Mesendoderm (in vitro differentiated cells): ENCODE measurements at regions not wholly inside any gene's neighbourhood (a gene's known extent, or its start where the extent isn't known, plus 50 kb on each side); places are given as distances from the start of the nearest gene placed in this dataset.

Experiments used
- DNase-seq: peaks from one replicate; pipeline ENCODE4 v3.0.0; 2013
- H2AK5ac ChIP-seq: 2 replicates; pipeline ENCODE4 v1.6.1; 2013; ENCODE audit warnings: low read length, inconsistent platforms
- H2BK120ac ChIP-seq: 2 replicates; pipeline ENCODE4 v1.6.1; 2013; ENCODE audit warnings: low read depth, mild to moderate bottlenecking, low read length, moderate library complexity, mixed read lengths
- H2BK15ac ChIP-seq: replicated peaks from 2 replicates; pipeline ENCODE4 v1.6.1; 2013; ENCODE audit warnings: low read depth, mild to moderate bottlenecking, moderate library complexity
- H2BK5ac ChIP-seq: 2 replicates; pipeline ENCODE4 v1.6.1; 2013; ENCODE audit warnings: low read length, inconsistent platforms
- H3K18ac ChIP-seq: 2 replicates; pipeline ENCODE4 v1.6.1; 2013; ENCODE audit warnings: mild to moderate bottlenecking, low read length, mixed read lengths
- H3K23ac ChIP-seq: one replicate; pipeline ENCODE4 v1.6.1; 2013; ENCODE audit warnings: low read length
- H3K27ac ChIP-seq: 2 replicates; pipeline ENCODE4 v1.5.1; 2013; ENCODE audit warnings: low read depth, mild to moderate bottlenecking, inconsistent platforms, low read length, moderate library complexity
- H3K27me3 ChIP-seq: 2 replicates; pipeline ENCODE4 v1.6.1; 2013; ENCODE audit warnings: low read length, control low read depth, mild to moderate bottlenecking, inconsistent platforms; ENCODE audit not compliant: insufficient read depth, poor library complexity
- H3K36me3 ChIP-seq: 2 replicates; pipeline ENCODE4 v1.6.1; 2013; ENCODE audit warnings: low read length, inconsistent platforms; ENCODE audit not compliant: control insufficient read depth, insufficient read depth
- H3K4ac ChIP-seq: one replicate; pipeline ENCODE4 v1.6.1; 2013; ENCODE audit warnings: low read depth, mild to moderate bottlenecking, low read length, moderate library complexity
- H3K4me1 ChIP-seq: 2 replicates; pipeline ENCODE4 v1.6.1; 2013; ENCODE audit warnings: low read depth, low read length, inconsistent platforms; ENCODE audit not compliant: control insufficient read depth
- H3K4me2 ChIP-seq: 2 replicates; pipeline ENCODE4 v1.6.1; 2013; ENCODE audit warnings: low read length
- H3K4me3 ChIP-seq: 2 replicates; pipeline ENCODE4 v1.5.1; 2013; ENCODE audit warnings: mild to moderate bottlenecking, low read length
- H3K56ac ChIP-seq: one replicate; pipeline ENCODE4 v1.6.1; 2013; ENCODE audit warnings: low read length
- H3K79me1 ChIP-seq: 2 replicates; pipeline ENCODE4 v1.6.1; 2013; ENCODE audit warnings: low read length, inconsistent platforms
- H3K79me2 ChIP-seq: 2 replicates; pipeline ENCODE4 v1.6.1; 2013; ENCODE audit warnings: mild to moderate bottlenecking, low read length; ENCODE audit not compliant: control insufficient read depth, insufficient read depth
- H3K9ac ChIP-seq: 2 replicates; pipeline ENCODE4 v1.6.1; 2013; ENCODE audit warnings: low read length, inconsistent platforms
- H4K5ac ChIP-seq: one replicate; pipeline ENCODE4 v1.6.1; 2013; ENCODE audit warnings: low read length
- H4K8ac ChIP-seq: one replicate; pipeline ENCODE4 v1.6.1; 2013; ENCODE audit warnings: low read depth, mild to moderate bottlenecking, control low read depth, low read length, moderate library complexity
- WGBS: extraction: QIAGEN DNeasy Blood & Tissue Kit; methylation state at CpG from one replicate; pipeline ENCODE4 v1.1.7; 2013; ENCODE audit warnings: low lambda C conversion rate, missing lambda C conversion rate; ENCODE audit not compliant: insufficient coverage; ENCODE audit errors: extremely low coverage; 5-methylcytosine and 5-hydroxymethylcytosine counted together

DNA sequence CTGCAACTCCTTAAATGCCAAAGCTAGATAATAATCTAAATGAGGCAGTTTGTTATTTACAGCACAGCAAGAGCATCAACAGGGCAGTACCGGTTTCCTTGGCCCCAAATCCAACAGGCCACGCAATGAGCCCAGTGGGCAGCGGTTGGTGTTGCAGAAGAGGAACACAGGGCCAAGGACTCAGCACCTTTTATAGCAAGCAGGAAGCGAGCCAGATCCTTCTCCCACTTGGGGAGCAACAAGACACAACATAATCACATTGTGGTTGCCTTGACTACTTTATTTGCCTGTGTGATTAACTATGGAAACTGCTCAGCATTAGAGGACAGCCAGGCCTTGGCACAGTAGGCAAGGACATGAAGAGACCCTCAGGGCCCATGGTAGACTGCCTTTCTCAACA, 67.1 kb upstream of the HTR2A start:
- no CpG with 5 or more reads among the region's 4 CpGs for WGBS
- H2AK5ac ChIP-seq = no peak overlapping the region

DNA sequence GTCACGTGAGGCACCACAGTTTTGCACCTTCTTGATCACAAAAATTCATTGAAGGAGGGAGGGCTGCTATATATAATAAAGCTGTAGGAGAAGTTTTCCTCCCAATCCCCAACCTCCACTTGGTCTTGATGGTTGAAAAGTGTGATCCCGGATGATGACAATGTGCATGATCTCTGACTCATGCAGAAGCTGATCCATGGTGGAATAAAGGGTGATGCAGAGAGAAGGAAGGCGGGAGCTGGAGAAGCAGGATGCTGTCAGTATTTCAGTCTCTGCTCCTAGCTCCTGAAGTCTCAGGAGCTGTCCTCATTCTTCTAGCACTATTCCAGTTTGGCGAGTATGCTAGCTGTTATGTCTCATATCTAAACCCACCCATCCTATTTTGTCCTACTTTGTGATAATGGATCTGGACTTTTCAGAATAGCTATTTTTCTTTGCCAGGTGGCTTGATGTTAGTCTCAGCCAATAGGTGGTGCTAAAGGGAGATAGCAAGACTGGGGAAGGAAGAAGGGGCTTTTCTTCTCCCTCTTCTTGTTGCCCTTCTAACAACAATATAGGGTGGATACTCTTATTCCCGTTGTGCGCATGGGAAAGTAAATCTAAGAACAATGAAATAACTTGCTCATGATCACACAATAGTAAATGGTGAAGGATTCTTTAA, 65.6 kb upstream of the HTR2A start:
- no peaks in the 10 kb centered on the region for H3K4me1 ChIP-seq
- H3K56ac ChIP-seq = no peak overlapping the region
- WGBS = no CpG with 5 or more reads among the region's 6 CpGs
- H3K4me2 ChIP-seq = no peak overlapping the region
- no peaks in the 10 kb centered on the region for H3K79me2 ChIP-seq
- no peaks in the 10 kb centered on the region for H3K36me3 ChIP-seq
- H3K27ac ChIP-seq = no peak overlapping the region
- H2BK120ac ChIP-seq = no peak overlapping the region
- no peak overlapping the region for H2BK15ac ChIP-seq
- no peak overlapping the region for H2BK5ac ChIP-seq
- H4K8ac ChIP-seq = no peak overlapping the region
- no peak overlapping the region for H2AK5ac ChIP-seq
- no peak overlapping the region for H4K5ac ChIP-seq
- no peak overlapping the region for H3K4ac ChIP-seq
- H3K27me3 ChIP-seq = no peaks in the 10 kb centered on the region
- peak; percentile 45 for DNase-seq
- H3K18ac ChIP-seq = no peak overlapping the region
- H3K9ac ChIP-seq = no peak overlapping the region
- no peaks in the 10 kb centered on the region for H3K79me1 ChIP-seq
- H3K23ac ChIP-seq = no peak overlapping the region
- no peak overlapping the region for H3K4me3 ChIP-seq

More for the DNA sequence above, 67.1 kb upstream of the HTR2A start:
- H3K4me2 ChIP-seq = no peak overlapping the region
- H2BK5ac ChIP-seq = no peak overlapping the region
- H3K79me1 ChIP-seq = no peaks in the 10 kb centered on the region
- no peaks in the 10 kb centered on the region for H3K79me2 ChIP-seq
- H2BK15ac ChIP-seq = no peak overlapping the region
- no peaks in the 10 kb centered on the region for H3K36me3 ChIP-seq
- H3K9ac ChIP-seq = no peak overlapping the region
- H4K8ac ChIP-seq = no peak overlapping the region
- H3K56ac ChIP-seq = no peak overlapping the region
- DNase-seq = peak; percentile 31
- no peak overlapping the region for H3K27ac ChIP-seq
- no peak overlapping the region for H3K4me3 ChIP-seq
- no peaks in the 10 kb centered on the region for H3K4me1 ChIP-seq
- no peak overlapping the region for H2BK120ac ChIP-seq
- H4K5ac ChIP-seq = no peak overlapping the region
- H3K18ac ChIP-seq = no peak overlapping the region
- no peaks in the 10 kb centered on the region for H3K27me3 ChIP-seq
- no peak overlapping the region for H3K23ac ChIP-seq
- no peak overlapping the region for H3K4ac ChIP-seq

DNA sequence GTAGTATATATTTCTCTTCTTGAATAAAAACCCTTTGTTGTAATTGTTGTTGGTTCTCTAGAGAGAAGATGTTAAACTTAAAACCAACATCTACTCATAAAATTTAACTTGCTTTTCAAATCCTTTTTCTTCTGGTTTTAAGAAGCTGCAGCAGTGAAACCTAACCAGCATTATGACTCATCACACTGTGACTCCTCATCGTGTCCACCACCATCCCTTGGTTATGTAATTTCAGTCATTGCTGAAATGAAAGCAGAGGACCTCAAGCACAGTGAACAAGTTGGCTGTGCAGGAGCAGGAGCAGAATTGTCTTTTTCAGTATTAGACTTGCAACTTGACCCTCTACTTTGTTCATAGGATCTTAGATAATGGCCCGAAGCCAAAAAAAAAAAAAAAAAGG, 64.9 kb upstream of the HTR2A start:
- no peak overlapping the region for H3K9ac ChIP-seq
- no peaks in the 10 kb centered on the region for H3K27me3 ChIP-seq
- no peak overlapping the region for H3K56ac ChIP-seq
- H3K4me3 ChIP-seq = no peak overlapping the region
- H2AK5ac ChIP-seq = no peak overlapping the region
- no peaks in the 10 kb centered on the region for H3K4me1 ChIP-seq
- H3K23ac ChIP-seq = no peak overlapping the region
- no peak overlapping the region for H3K27ac ChIP-seq
- H3K36me3 ChIP-seq = no peaks in the 10 kb centered on the region
- DNase-seq = peak; percentile 15
- no CpG with 5 or more reads among the region's 2 CpGs for WGBS
- H3K79me1 ChIP-seq = no peaks in the 10 kb centered on the region
- no peak overlapping the region for H3K4ac ChIP-seq
- no peak overlapping the region for H3K4me2 ChIP-seq
- H4K5ac ChIP-seq = no peak overlapping the region
- no peak overlapping the region for H2BK5ac ChIP-seq
- no peak overlapping the region for H2BK120ac ChIP-seq
- no peak overlapping the region for H3K18ac ChIP-seq
- H2BK15ac ChIP-seq = no peak overlapping the region
- no peak overlapping the region for H4K8ac ChIP-seq
- no peaks in the 10 kb centered on the region for H3K79me2 ChIP-seq

DNA sequence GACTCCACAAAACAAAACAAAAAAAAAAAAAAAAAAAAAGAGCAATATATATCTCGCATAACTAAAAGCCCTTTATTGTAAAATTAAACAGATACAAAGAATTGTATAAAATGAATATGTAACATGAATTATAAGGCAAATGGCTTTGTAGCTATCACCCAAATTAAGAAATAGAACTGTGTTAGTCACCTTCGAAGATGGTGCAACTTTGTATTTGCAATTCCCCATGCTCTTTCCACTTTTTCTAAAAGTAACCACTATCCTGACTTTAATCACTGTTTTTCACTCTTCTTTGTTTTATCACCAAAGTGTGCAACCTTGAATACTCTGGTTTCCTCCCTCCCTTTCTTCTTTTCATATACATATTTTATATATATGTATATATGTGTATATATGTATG, 57.1 kb upstream of the HTR2A start:
- H3K36me3 ChIP-seq = no peaks in the 10 kb centered on the region
- no peak overlapping the region for H4K8ac ChIP-seq
- no peak overlapping the region for H2BK120ac ChIP-seq
- H3K9ac ChIP-seq = no peak overlapping the region
- no peaks in the 10 kb centered on the region for H3K79me1 ChIP-seq
- no peak overlapping the region for H2BK5ac ChIP-seq
- no peak overlapping the region for H3K23ac ChIP-seq
- H2AK5ac ChIP-seq = no peak overlapping the region
- H3K56ac ChIP-seq = no peak overlapping the region
- no peak overlapping the region for H2BK15ac ChIP-seq
- no peak for DNase-seq
- H3K27me3 ChIP-seq = no peaks in the 10 kb centered on the region
- H3K18ac ChIP-seq = no peak overlapping the region
- H3K4me1 ChIP-seq = no peaks in the 10 kb centered on the region
- no peak overlapping the region for H3K4me2 ChIP-seq
- WGBS = no CpG with 5 or more reads among the region's 2 CpGs
- H3K27ac ChIP-seq = no peak overlapping the region
- no peak overlapping the region for H4K5ac ChIP-seq
- H3K4me3 ChIP-seq = no peak overlapping the region
- no peaks in the 10 kb centered on the region for H3K79me2 ChIP-seq
- H3K4ac ChIP-seq = no peak overlapping the region

DNA sequence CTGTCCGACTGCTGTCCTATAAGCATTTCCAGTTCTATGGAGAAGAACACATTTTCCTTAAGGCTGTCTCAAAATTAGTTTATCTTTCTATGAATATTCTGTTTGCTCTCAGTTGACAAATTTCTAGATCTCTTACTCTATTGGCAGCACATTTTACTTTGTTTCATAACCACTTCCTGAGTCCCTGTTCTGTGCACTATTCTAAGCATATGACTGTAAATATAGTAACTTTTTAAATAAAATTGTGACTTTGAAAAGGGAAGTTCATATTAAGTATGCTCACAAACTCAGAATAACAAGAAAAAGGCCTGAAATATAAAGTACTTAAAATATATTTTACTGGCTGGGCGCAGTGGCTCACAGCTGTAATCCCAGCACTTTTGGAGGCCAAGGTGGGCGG, 56.5 kb upstream of the HTR2A start:
- H2BK5ac ChIP-seq = no peak overlapping the region
- H2BK15ac ChIP-seq = no peak overlapping the region
- H4K8ac ChIP-seq = no peak overlapping the region
- H2BK120ac ChIP-seq = no peak overlapping the region
- H3K56ac ChIP-seq = no peak overlapping the region
- H3K4me2 ChIP-seq = no peak overlapping the region
- no peaks in the 10 kb centered on the region for H3K79me1 ChIP-seq
- no peak overlapping the region for H3K18ac ChIP-seq
- H3K4ac ChIP-seq = no peak overlapping the region
- H3K9ac ChIP-seq = no peak overlapping the region
- H3K4me3 ChIP-seq = no peak overlapping the region
- H3K4me1 ChIP-seq = no peaks in the 10 kb centered on the region
- no peaks in the 10 kb centered on the region for H3K27me3 ChIP-seq
- no peaks in the 10 kb centered on the region for H3K36me3 ChIP-seq
- no peaks in the 10 kb centered on the region for H3K79me2 ChIP-seq
- no peak overlapping the region for H2AK5ac ChIP-seq
- H4K5ac ChIP-seq = no peak overlapping the region
- no peak overlapping the region for H3K27ac ChIP-seq
- no peak for DNase-seq
- H3K23ac ChIP-seq = no peak overlapping the region
- no CpG with 5 or more reads among the region's 3 CpGs for WGBS

DNA sequence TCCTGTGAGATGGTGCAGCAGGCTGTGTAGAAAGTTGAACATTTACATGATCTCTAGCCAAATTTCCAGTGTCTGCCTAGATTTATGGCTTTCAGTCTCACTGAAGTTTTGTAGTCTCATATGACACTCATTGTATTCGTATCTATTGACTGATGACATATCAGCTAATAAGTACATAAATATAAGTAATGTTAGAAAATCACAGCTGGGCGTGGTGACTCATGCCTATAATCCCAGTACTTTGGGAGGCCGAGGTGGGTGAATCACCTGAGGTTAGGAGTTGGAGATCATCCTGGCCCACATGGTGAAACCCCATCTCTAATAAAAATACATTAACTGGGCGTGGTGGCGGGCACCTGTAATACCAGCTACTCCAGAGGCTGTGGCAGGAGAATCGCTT, 54.7 kb upstream of the HTR2A start:
- no peak overlapping the region for H3K9ac ChIP-seq
- no peak overlapping the region for H3K4me3 ChIP-seq
- no peak overlapping the region for H4K8ac ChIP-seq
- H2BK120ac ChIP-seq = no peak overlapping the region
- H2BK5ac ChIP-seq = no peak overlapping the region
- H3K79me2 ChIP-seq = no peaks in the 10 kb centered on the region
- WGBS = no CpG with 5 or more reads among the region's 6 CpGs
- no peak overlapping the region for H3K23ac ChIP-seq
- no peak overlapping the region for H4K5ac ChIP-seq
- H3K79me1 ChIP-seq = no peaks in the 10 kb centered on the region
- no peaks in the 10 kb centered on the region for H3K27me3 ChIP-seq
- H3K18ac ChIP-seq = no peak overlapping the region
- H3K4me1 ChIP-seq = no peaks in the 10 kb centered on the region
- H2BK15ac ChIP-seq = no peak overlapping the region
- no peak overlapping the region for H2AK5ac ChIP-seq
- no peaks in the 10 kb centered on the region for H3K36me3 ChIP-seq
- no peak for DNase-seq
- H3K4me2 ChIP-seq = no peak overlapping the region
- no peak overlapping the region for H3K4ac ChIP-seq
- no peak overlapping the region for H3K27ac ChIP-seq
- H3K56ac ChIP-seq = no peak overlapping the region
